ENCODE measurements at regions not wholly inside any gene's neighbourhood (a gene's known extent, or its start where the extent isn't known, plus 50 kb on each side); places are given as distances from the start of the nearest gene placed in this dataset.
A peak's percentile ranks its signal among the peaks of the same experiment; 100 is the strongest.

- TF ChIP-seq POLR2A (IDR thresholded peaks at IDR 0.05) (no peak), POLR2AphosphoS5 (IDR thresholded peaks at IDR 0.05) (no peak)
- TF ChIP-seq, protein P1, sequence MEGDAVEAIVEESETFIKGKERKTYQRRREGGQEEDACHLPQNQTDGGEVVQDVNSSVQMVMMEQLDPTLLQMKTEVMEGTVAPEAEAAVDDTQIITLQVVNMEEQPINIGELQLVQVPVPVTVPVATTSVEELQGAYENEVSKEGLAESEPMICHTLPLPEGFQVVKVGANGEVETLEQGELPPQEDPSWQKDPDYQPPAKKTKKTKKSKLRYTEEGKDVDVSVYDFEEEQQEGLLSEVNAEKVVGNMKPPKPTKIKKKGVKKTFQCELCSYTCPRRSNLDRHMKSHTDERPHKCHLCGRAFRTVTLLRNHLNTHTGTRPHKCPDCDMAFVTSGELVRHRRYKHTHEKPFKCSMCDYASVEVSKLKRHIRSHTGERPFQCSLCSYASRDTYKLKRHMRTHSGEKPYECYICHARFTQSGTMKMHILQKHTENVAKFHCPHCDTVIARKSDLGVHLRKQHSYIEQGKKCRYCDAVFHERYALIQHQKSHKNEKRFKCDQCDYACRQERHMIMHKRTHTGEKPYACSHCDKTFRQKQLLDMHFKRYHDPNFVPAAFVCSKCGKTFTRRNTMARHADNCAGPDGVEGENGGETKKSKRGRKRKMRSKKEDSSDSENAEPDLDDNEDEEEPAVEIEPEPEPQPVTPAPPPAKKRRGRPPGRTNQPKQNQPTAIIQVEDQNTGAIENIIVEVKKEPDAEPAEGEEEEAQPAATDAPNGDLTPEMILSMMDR (IDR thresholded peaks at IDR 0.05) = no peak
- Histone ChIP-seq H3K4me3 (no peak overlapping the region), H3K9me3 (no peaks in the 10 kb centered on the region), H3K36me3 (no peaks in the 10 kb centered on the region), H3K27ac (no peak overlapping the region), H3K27me3 (no peaks in the 10 kb centered on the region), H3K4me1 (peaks cover 0 to 18% of the 10 kb centered on the region in 2 donors)
- intact Hi-C loops (cut with DNase I; ENCODE audit: low total_unique reads) = loop anchor here (5.0 kb wide), 1 partner anchor 286 kb away; no protein-coding TSS in a partner anchor
- DNase-seq (ENCODE audit: low spot score in 2 of 2) = no peak
Measured at GRCh38 chr12:53843545-53843944, 91.8 kb upstream of the CISTR start.

- Histone ChIP-seq H3K4me1 (peaks cover 0 to 18% of the 10 kb centered on the region in 2 donors), H3K27ac (peak overlapping the region; percentile 73 to 77), H3K27me3 (peaks cover 0 to 2% of the 10 kb centered on the region in 2 donors), H3K36me3 (no peaks in the 10 kb centered on the region), H3K9me3 (no peaks in the 10 kb centered on the region), H3K4me3 (no peak overlapping the region)
- DNase-seq (ENCODE audit: low spot score in 2 of 2) = peak; percentile 79 to 83
- no peak for TF ChIP-seq POLR2A (IDR thresholded peaks at IDR 0.05)
- TF ChIP-seq, protein P1 (IDR thresholded peaks at IDR 0.05) = no peak
- peak in 2 of 3 donors; percentile 35 to 41 for TF ChIP-seq POLR2AphosphoS5 (IDR thresholded peaks at IDR 0.05)
- intact Hi-C loops (cut with DNase I; ENCODE audit: low total_unique reads) = loop anchor here (5.0 kb wide), 1 partner anchor 288 kb away; no protein-coding TSS in a partner anchor
Measured at GRCh38 chr12:53844994-53845844, 93.4 kb upstream of the HOXC13 start.

DNA sequence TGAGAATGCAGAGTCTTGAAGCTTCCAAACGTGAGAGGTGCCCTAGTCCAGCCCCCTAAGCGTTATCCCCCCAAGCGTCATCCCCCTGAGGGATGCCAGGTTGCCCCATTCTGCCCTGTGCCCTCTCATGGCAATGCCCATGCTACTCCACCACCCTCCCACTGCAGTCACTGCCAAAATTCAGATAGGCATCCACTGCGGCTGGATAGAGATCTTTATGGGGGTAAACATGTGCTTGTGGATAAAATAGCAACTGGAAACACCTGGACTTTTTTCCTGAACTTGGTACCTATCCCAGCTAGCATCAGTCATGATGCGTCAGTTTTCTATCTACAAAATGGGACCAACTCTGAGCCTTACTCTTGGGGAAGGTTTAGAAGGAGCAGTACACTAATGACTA lies 92.7 kb upstream of the HOXC13 start:
- Histone ChIP-seq H3K4me1 (peaks cover 0 to 18% of the 10 kb centered on the region in 2 donors), H3K36me3 (no peaks in the 10 kb centered on the region), H3K27ac (peak overlapping the region; percentile 73 to 77), H3K4me3 (no peak overlapping the region), H3K27me3 (peaks cover 0 to 5% of the 10 kb centered on the region in 2 donors), H3K9me3 (no peaks in the 10 kb centered on the region)
- intact Hi-C loops (cut with DNase I; ENCODE audit: low total_unique reads) = no loop called here
- no peak for TF ChIP-seq POLR2A (IDR thresholded peaks at IDR 0.05)
- TF ChIP-seq, protein P1 (IDR thresholded peaks at IDR 0.05) = no peak
- no peak for TF ChIP-seq POLR2AphosphoS5 (IDR thresholded peaks at IDR 0.05)
- DNase-seq (ENCODE audit: low spot score in 2 of 2) = no peak

GRCh38 chr12:53849113-53849512 lies 89.5 kb upstream of the HOXC13 start:
- H3K36me3 ChIP-seq = no peaks in the 10 kb centered on the region
- peaks cover 0 to 18% of the 10 kb centered on the region in 2 donors for H3K4me1 ChIP-seq
- H3K9me3 ChIP-seq = no peaks in the 10 kb centered on the region
- intact Hi-C loops (cut with DNase I; ENCODE audit: low total_unique reads) = no loop called here
- TF ChIP-seq POLR2AphosphoS5 (IDR thresholded peaks at IDR 0.05) = no peak
- no peak overlapping the region for H3K27ac ChIP-seq
- DNase-seq (ENCODE audit: low spot score in 2 of 2) = no peak
- peaks cover 0 to 5% of the 10 kb centered on the region in 2 donors for H3K27me3 ChIP-seq
- no peak overlapping the region for H3K4me3 ChIP-seq

- peaks cover 0 to 5% of the 10 kb centered on the region in 2 donors for H3K27me3 ChIP-seq
Measured at GRCh38 chr12:53849656-53850055, 89.0 kb upstream of the HOXC13 start.

More at GRCh38 chr12:53849656-53850055, 89.0 kb upstream of the HOXC13 start:
- Histone ChIP-seq H3K27ac (no peak overlapping the region), H3K36me3 (no peaks in the 10 kb centered on the region), H3K9me3 (no peaks in the 10 kb centered on the region), H3K4me1 (peaks cover 0 to 14% of the 10 kb centered on the region in 2 donors), H3K4me3 (no peak overlapping the region)
- intact Hi-C loops (cut with DNase I; ENCODE audit: low total_unique reads) = loop anchor here (5.0 kb wide), 1 partner anchor 678 kb away; no protein-coding TSS in a partner anchor
- no peak for DNase-seq (ENCODE audit: low spot score in 2 of 2)
- TF ChIP-seq POLR2A (IDR thresholded peaks at IDR 0.05) (no peak), POLR2AphosphoS5 (IDR thresholded peaks at IDR 0.05) (no peak)
- TF ChIP-seq, protein P1 (IDR thresholded peaks at IDR 0.05) = no peak

Measured in breast epithelium (tissue), 4 donors.